AG09319 (cell line): ENCODE measurements at regions not wholly inside any gene's neighbourhood (a gene's known extent, or its start where the extent isn't known, plus 50 kb on each side); places are given as distances from the start of the nearest gene placed in this dataset.
"Not testable (repeated sequence)": the region's sequence is repeated elsewhere in the genome, so short reads cannot be mapped to it uniquely, and the experiment has no call there.

Experiments used
- DNase-seq: peaks from one replicate; pipeline ENCODE4 v3.0.0-alpha.2; 2010; ENCODE audit warnings: low read depth; ENCODE audit errors: extremely low read depth
- TF ChIP-seq, protein P1 (sequence below): IDR thresholded peaks from 2 replicates; pipeline ENCODE4 v1.5.1; 2011; ENCODE audit warnings: low read depth, mild to moderate bottlenecking, inconsistent platforms, low read length, moderate library complexity

- no peak for DNase-seq
- TF ChIP-seq, protein P1, sequence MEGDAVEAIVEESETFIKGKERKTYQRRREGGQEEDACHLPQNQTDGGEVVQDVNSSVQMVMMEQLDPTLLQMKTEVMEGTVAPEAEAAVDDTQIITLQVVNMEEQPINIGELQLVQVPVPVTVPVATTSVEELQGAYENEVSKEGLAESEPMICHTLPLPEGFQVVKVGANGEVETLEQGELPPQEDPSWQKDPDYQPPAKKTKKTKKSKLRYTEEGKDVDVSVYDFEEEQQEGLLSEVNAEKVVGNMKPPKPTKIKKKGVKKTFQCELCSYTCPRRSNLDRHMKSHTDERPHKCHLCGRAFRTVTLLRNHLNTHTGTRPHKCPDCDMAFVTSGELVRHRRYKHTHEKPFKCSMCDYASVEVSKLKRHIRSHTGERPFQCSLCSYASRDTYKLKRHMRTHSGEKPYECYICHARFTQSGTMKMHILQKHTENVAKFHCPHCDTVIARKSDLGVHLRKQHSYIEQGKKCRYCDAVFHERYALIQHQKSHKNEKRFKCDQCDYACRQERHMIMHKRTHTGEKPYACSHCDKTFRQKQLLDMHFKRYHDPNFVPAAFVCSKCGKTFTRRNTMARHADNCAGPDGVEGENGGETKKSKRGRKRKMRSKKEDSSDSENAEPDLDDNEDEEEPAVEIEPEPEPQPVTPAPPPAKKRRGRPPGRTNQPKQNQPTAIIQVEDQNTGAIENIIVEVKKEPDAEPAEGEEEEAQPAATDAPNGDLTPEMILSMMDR: no peak
Observed at GRCh38 chr3:71931922-71932321, 147.0 kb upstream of the PROK2 start.

DNA sequence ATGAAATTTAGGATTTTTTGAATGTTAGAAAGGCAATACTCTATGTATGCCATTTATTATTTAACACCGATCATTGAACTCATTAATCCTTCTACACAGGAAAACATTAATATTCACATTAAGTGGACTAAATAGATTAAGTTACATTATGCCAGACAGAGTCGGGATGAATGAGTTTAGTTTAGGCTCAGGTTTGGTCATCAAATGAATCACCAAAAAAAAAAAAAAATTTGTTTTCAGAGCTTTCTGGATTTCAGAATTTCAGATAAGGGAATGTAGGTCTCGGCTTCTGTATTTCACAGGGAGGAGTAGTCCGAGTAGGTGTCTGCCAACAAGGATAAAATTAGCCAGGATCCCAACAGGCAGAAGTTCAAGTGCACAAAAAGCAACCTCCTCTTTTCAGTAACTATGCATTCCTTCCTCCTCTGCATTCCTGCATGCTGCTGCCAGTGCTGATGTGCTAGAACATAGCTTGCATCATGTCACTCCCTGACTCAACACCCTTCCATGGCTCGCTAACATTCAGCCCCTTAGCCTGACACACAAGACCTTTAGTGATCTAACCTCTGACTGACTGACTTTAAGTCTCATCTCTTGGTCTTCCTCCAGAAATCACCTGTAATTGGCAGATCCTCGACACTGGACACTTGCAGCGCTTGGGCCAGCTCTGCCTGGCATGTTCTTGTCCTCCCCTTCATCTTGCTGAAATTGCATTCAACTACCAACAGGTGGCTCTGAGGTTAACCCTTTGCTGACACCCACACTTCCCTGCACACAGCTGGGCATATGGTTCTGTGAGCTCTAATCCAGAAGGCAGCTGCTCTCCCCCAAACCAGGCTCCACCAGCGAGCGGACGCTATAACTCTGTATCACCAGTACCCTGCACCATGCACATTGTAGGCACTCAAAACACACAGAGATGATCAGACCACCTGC is 145.4 kb upstream of the PROK2 start:
- DNase-seq: no peak

DNA sequence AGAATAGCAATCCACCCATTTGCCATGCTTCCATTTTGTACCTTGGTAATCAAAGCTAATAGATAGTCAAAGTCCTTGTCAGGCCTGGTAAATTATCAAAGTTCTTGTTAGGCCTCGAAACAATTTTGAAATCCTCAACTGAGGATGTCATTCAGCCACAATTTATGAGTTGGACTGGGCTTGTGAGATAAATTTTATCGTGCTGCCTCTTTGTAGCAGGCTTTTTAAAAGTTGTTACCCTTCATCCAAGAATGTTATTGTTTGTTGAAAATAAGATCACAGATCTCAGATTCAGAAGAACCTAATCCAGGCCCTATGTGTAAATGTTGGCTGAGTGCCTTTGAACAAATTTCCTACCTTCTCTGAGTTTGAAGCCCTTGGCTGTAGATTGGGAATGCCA is 143.3 kb upstream of the PROK2 start:
- TF ChIP-seq, protein P1: no peak
- DNase-seq: no peak

More for the DNA sequence above, 145.4 kb upstream of the PROK2 start:
- TF ChIP-seq, protein P1: no peak

GRCh38 chr3:71927505-71928066 is 142.6 kb upstream of the PROK2 start:
- DNase-seq: no peak
- TF ChIP-seq, protein P1: no peak

DNA sequence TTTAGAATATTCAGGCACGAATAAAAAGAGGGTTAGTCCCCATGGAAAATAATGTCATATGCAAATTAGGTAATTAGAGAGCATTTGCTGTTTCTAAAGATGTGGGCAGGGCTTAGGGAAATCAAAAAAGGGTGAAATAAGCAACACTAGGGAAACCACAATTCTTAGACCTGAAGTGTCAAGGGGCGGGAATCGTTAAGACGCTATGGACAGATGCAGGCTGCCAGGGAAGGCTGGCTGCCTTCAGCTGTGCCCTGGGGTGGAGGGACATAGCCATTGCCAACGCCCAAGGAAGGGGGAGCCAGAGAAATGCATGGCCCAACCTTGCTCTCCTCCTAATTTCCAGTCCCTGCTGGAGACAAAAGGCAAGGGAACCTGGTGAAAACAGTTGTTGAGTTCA is 141.7 kb upstream of the PROK2 start:
- DNase-seq: no peak
- TF ChIP-seq, protein P1: no peak

DNA sequence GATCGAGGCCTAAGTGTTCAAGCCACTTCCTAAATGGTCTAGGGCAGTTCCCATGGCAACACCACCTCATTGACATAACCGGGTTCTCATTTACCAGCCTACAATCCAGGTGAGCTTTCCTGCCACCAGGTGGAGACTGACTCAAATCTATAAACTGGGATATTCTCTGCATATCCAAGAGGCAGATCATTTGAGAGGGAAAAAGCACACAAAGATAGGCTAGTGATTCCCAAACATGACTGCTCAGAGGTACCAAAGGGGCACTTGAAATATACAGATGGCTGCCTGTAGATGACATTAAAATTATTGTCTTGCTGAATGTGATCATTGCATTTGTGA is 141.3 kb upstream of the PROK2 start:
- no peak for DNase-seq
- TF ChIP-seq, protein P1: no peak; the same call in 1 of the 2 replicates

- DNase-seq: not testable (repeated sequence)
Observed at GRCh38 chr3:71925511-71926261, 140.7 kb upstream of the PROK2 start.
